NT2/D1 (cell line): ENCODE measurements at regions not wholly inside any gene's neighbourhood (a gene's known extent, or its start where the extent isn't known, plus 50 kb on each side); places are given as distances from the start of the nearest gene placed in this dataset.
"Not testable (repeated sequence)": the region's sequence is repeated elsewhere in the genome, so short reads cannot be mapped to it uniquely, and the experiment has no call there.

Experiments
- YY1 ChIP-seq: IDR thresholded peaks from 2 replicates; pipeline ENCODE4 v1.6.1; 2011; ENCODE audit not compliant: insufficient read length, insufficient read depth
- ZNF274 ChIP-seq: IDR thresholded peaks from 2 replicates; pipeline ENCODE4 v1.6.1; 2011; ENCODE audit warnings: mild to moderate bottlenecking, low read depth, low read length

DNA sequence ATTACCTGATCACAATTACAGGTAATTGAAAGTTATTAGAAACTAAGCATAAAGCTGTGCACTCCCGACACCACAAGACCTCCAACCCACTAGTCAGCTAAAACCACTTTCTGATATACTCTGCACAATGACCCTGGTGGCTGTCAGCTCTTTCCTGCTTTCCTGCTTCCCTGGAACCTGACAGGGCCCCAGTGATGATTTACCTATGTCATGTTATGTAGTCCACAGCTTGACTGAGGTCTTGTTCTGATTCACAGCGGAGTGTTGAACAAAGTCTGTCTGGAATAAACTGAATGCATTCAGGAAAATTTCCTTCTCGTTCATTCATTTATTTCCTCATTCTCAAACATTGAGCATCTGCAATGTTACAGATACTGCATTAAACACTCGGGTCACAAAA is 136.5 kb downstream of the SPDYE17 start:
- not testable (repeated sequence) for TF ChIP-seq ZNF274, YY1
